ENCODE measurements at regions not wholly inside any gene's neighbourhood (a gene's known extent, or its start where the extent isn't known, plus 50 kb on each side); places are given as distances from the start of the nearest gene placed in this dataset.

- TF ChIP-seq CREB1 (IDR thresholded peaks at IDR 0.05; ENCODE audit: low read depth) = no peak
- TF ChIP-seq MAX (IDR thresholded peaks at IDR 0.05) = no peak
- TF ChIP-seq YY1 (IDR thresholded peaks at IDR 0.05; ENCODE audit: low read depth) = no peak
- no peak for TF ChIP-seq ZBTB7A (IDR thresholded peaks at IDR 0.05; ENCODE audit: low read depth)
- TF ChIP-seq EGR1 (IDR thresholded peaks at IDR 0.05) = no peak
- no peak for TF ChIP-seq FOXM1 (IDR thresholded peaks at IDR 0.05; ENCODE audit: borderline replicate concordance, low read depth)
- TF ChIP-seq TCF12 (IDR thresholded peaks at IDR 0.05; ENCODE audit: low read depth) = no peak
Observed at GRCh38 chr1:229786974-229787610, 161.0 kb downstream of the URB2 start.

GRCh38 chr1:229788004-229788403 is 162.0 kb downstream of the URB2 start:
- TF ChIP-seq EP300 (IDR thresholded peaks at IDR 0.05; ENCODE audit: borderline replicate concordance) = no peak
- TF ChIP-seq NFIC (IDR thresholded peaks at IDR 0.05) = no peak
- no peak for TF ChIP-seq TAF1 (IDR thresholded peaks at IDR 0.05; ENCODE audit: low read depth)

- TF ChIP-seq TCF12 (IDR thresholded peaks at IDR 0.05; ENCODE audit: low read depth) = no peak
- no peak for TF ChIP-seq TEAD4 (IDR thresholded peaks at IDR 0.05)
- no peak for TF ChIP-seq EGR1 (IDR thresholded peaks at IDR 0.05)
- TF ChIP-seq EP300 (IDR thresholded peaks at IDR 0.05; ENCODE audit: borderline replicate concordance) = no peak
- TF ChIP-seq YY1 (IDR thresholded peaks at IDR 0.05; ENCODE audit: low read depth) = no peak
- TF ChIP-seq NFIC (IDR thresholded peaks at IDR 0.05) = no peak
- TF ChIP-seq MAX (IDR thresholded peaks at IDR 0.05) = no peak
- no peak for TF ChIP-seq CEBPB (IDR thresholded peaks at IDR 0.05)
- TF ChIP-seq RAD21 (IDR thresholded peaks at IDR 0.05; ENCODE audit: low read depth) = no peak
Observed at GRCh38 chr1:229792012-229792975, 166.2 kb downstream of the URB2 start.

GRCh38 chr1:229793488-229793887 is 167.4 kb downstream of the URB2 start:
- TF ChIP-seq FOXM1 (IDR thresholded peaks at IDR 0.05; ENCODE audit: borderline replicate concordance, low read depth) = no peak
- no peak for TF ChIP-seq EGR1 (IDR thresholded peaks at IDR 0.05)
- TF ChIP-seq NFIC (IDR thresholded peaks at IDR 0.05) = no peak
- TF ChIP-seq MAX (IDR thresholded peaks at IDR 0.05) = no peak
- TF ChIP-seq TAF1 (IDR thresholded peaks at IDR 0.05; ENCODE audit: low read depth) = no peak
- no peak for TF ChIP-seq EP300 (IDR thresholded peaks at IDR 0.05; ENCODE audit: borderline replicate concordance)
- TF ChIP-seq CREB1 (IDR thresholded peaks at IDR 0.05; ENCODE audit: low read depth) = no peak
- TF ChIP-seq ZBTB7A (IDR thresholded peaks at IDR 0.05; ENCODE audit: low read depth) = no peak
- no peak for TF ChIP-seq RAD21 (IDR thresholded peaks at IDR 0.05; ENCODE audit: low read depth)
- TF ChIP-seq REST (IDR thresholded peaks at IDR 0.05; ENCODE audit: low read depth) = no peak
- no peak for TF ChIP-seq CEBPB (IDR thresholded peaks at IDR 0.05)
- no peak for TF ChIP-seq TCF12 (IDR thresholded peaks at IDR 0.05; ENCODE audit: low read depth)
- no peak for TF ChIP-seq YY1 (IDR thresholded peaks at IDR 0.05; ENCODE audit: low read depth)

- TF ChIP-seq MAX (IDR thresholded peaks at IDR 0.05) (no peak), NFIC (IDR thresholded peaks at IDR 0.05) (no peak), CREB1 (IDR thresholded peaks at IDR 0.05; ENCODE audit: low read depth) (no peak), REST (IDR thresholded peaks at IDR 0.05; ENCODE audit: low read depth) (no peak), TCF12 (IDR thresholded peaks at IDR 0.05; ENCODE audit: low read depth) (no peak), FOXM1 (IDR thresholded peaks at IDR 0.05; ENCODE audit: borderline replicate concordance, low read depth) (no peak), ZBTB7A (IDR thresholded peaks at IDR 0.05; ENCODE audit: low read depth) (no peak), EP300 (IDR thresholded peaks at IDR 0.05; ENCODE audit: borderline replicate concordance) (no peak), TEAD4 (IDR thresholded peaks at IDR 0.05) (no peak), CEBPB (IDR thresholded peaks at IDR 0.05) (no peak), USF1 (IDR thresholded peaks at IDR 0.05) (no peak)
Observed at GRCh38 chr1:229798558-229798957, 172.5 kb downstream of the URB2 start.
